ENCODE measurements at regions not wholly inside any gene's neighbourhood (a gene's known extent, or its start where the extent isn't known, plus 50 kb on each side); places are given as distances from the start of the nearest gene placed in this dataset.

DNA sequence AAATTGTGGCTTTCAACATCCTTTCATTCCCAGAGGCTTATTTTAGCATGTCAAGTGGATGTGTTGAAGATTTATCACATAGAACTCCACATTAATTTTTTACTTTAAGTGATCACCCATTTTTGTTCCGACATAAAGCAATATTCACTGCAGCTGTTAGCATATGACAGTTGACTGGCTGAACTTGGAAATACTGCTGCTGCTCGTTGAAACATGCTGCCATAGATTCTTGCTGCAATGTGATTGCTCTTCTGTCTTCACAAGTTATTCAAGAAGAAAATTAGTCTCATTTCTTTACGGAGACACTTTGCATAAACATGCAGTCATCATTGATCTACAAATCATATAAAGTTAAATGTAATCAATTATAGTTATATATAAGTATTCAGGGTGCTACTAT is 248.4 kb downstream of the SAMD5 start:
- Histone ChIP-seq H3K27me3 (ENCODE audit: insufficient read depth, low read length) (no peaks in the 10 kb centered on the region), H3K36me3 (ENCODE audit: insufficient read depth, low read length) (no peaks in the 10 kb centered on the region), H3K79me2 (ENCODE audit: control insufficient read depth, insufficient read depth, low read length, unreplicated experiment) (no peaks in the 10 kb centered on the region), H3K4me3 (ENCODE audit: low read depth, low read length) (no peak overlapping the region), H3K27ac (ENCODE audit: low read depth, low read length) (no peak overlapping the region), H2AFZ (ENCODE audit: low read length, unreplicated experiment) (no peak overlapping the region), H3K4me1 (ENCODE audit: control insufficient read depth, insufficient read depth, low read length, unreplicated experiment) (no peaks in the 10 kb centered on the region)

DNA sequence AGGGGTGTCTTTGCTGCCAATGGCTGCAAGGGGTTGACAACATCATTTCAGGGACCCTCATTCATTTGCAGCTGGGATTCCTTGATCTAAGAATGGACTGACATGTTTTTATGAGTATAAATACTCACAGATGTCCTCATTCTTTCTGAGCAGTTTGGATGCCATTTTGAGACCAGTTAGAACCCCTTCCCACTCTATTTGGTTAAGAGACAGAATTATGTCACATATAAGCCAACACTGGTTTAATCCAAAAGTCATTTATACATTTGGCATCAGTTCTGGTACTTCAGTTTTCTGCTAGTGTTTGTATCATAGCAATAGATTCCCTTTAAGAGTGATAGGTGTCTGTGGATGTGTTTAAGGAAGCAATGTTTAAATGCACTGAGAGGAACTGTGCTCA is 248.8 kb downstream of the SAMD5 start:
- Histone ChIP-seq H3K79me2 (ENCODE audit: control insufficient read depth, insufficient read depth, low read length, unreplicated experiment) (no peaks in the 10 kb centered on the region), H2AFZ (ENCODE audit: low read length, unreplicated experiment) (no peak overlapping the region), H3K27ac (ENCODE audit: low read depth, low read length) (no peak overlapping the region), H3K4me1 (ENCODE audit: control insufficient read depth, insufficient read depth, low read length, unreplicated experiment) (no peaks in the 10 kb centered on the region), H3K4me3 (ENCODE audit: low read depth, low read length) (no peak overlapping the region), H3K36me3 (ENCODE audit: insufficient read depth, low read length) (no peaks in the 10 kb centered on the region), H3K27me3 (ENCODE audit: insufficient read depth, low read length) (no peaks in the 10 kb centered on the region)

DNA sequence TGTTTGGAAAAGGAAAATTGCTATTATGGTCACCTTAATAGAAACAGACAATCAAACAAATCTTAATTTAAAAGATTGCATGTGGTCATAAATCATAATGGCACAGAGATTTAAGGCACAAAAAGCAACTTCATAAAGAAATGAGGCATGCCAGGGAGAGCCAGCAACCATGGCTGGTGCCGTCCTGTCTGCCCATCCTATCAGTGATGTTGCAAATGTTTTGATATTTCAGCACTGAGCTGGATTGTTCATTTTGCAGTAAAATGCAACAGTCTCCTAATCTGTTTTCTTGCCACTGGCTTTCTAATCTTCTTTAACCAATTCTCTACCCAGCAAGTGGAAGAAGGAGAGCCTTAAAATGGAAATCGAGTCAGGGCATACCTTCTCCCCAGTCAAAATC is 249.8 kb downstream of the SAMD5 start:
- Histone ChIP-seq H3K27ac (ENCODE audit: low read depth, low read length) (no peak overlapping the region), H3K36me3 (ENCODE audit: insufficient read depth, low read length) (no peaks in the 10 kb centered on the region), H3K4me3 (ENCODE audit: low read depth, low read length) (no peak overlapping the region), H3K27me3 (ENCODE audit: insufficient read depth, low read length) (no peaks in the 10 kb centered on the region), H2AFZ (ENCODE audit: low read length, unreplicated experiment) (no peak overlapping the region), H3K4me1 (ENCODE audit: control insufficient read depth, insufficient read depth, low read length, unreplicated experiment) (no peaks in the 10 kb centered on the region), H3K79me2 (ENCODE audit: control insufficient read depth, insufficient read depth, low read length, unreplicated experiment) (no peaks in the 10 kb centered on the region)

DNA sequence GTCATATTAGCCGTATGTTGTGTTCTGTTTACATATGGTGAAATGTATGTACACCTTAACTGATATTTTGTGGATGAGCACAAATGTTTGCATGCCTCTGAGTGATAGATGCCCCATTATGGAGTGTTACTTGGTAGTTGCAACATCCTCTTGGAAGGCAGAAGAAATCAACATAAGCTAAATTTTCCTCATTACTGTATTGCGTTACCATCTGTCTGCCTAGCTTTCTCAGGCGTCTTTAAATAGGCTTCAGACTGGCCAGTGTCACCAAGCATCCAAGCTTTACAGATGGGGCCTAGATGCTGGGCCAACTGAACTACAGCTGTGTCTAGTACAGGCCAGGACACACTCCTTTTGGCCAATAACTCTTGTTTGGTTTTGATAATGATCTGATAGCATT is 250.6 kb downstream of the SAMD5 start:
- no peak overlapping the region for H3K27ac ChIP-seq (ENCODE audit: low read depth, low read length)

DNA sequence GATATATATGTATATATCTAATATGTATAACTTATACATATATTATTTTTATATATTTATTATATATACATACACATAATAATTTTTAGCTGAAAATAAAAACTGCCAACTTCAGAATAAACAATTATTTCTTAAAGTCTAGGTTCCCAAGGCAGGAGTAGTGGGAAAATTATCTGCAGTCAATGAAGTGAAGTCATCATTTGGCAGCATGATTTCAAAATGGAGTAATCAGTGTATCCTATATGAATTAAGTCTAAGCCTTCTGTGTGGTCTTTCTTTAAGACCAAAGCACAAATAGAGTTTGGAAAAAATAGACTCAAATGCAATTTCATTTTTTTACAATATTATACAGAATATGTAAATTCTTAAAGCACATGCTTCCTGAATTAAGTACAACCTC is 251.0 kb downstream of the SAMD5 start:
- H3K27ac ChIP-seq (ENCODE audit: low read depth, low read length), result no peak overlapping the region
- H2AFZ ChIP-seq (ENCODE audit: low read length, unreplicated experiment), result no peak overlapping the region

More for the DNA sequence above, 250.6 kb downstream of the SAMD5 start:
- H3K4me1 ChIP-seq (ENCODE audit: control insufficient read depth, insufficient read depth, low read length, unreplicated experiment), result no peaks in the 10 kb centered on the region
- no peak overlapping the region for H3K4me3 ChIP-seq (ENCODE audit: low read depth, low read length)
- no peaks in the 10 kb centered on the region for H3K79me2 ChIP-seq (ENCODE audit: control insufficient read depth, insufficient read depth, low read length, unreplicated experiment)
- H2AFZ ChIP-seq (ENCODE audit: low read length, unreplicated experiment), result no peak overlapping the region
- H3K27me3 ChIP-seq (ENCODE audit: insufficient read depth, low read length), result no peaks in the 10 kb centered on the region
- H3K36me3 ChIP-seq (ENCODE audit: insufficient read depth, low read length), result no peaks in the 10 kb centered on the region

DNA sequence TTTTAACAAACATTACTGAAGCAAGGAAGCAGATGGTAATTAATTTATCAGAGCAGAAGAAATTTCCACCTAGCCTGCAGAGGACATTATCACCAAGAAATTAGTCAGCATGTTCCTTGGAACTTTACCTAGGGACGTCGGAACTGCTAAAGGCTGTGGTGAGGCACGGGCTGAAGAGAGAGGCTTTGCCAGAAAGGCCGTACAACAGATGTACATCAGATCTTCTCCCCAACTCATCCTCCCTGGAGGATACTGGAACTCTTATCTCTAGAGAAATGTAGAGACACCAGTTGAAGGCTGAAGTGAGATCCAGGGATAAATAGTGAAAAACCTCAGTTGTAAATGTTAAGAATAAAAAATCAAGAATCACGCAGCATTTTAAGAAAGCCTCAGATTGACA is 257.1 kb downstream of the SAMD5 start:
- Histone ChIP-seq H3K4me3 (ENCODE audit: low read depth, low read length) (no peak overlapping the region), H3K36me3 (ENCODE audit: insufficient read depth, low read length) (no peaks in the 10 kb centered on the region), H3K4me1 (ENCODE audit: control insufficient read depth, insufficient read depth, low read length, unreplicated experiment) (no peaks in the 10 kb centered on the region), H3K79me2 (ENCODE audit: control insufficient read depth, insufficient read depth, low read length, unreplicated experiment) (no peaks in the 10 kb centered on the region), H2AFZ (ENCODE audit: low read length, unreplicated experiment) (no peak overlapping the region), H3K27ac (ENCODE audit: low read depth, low read length) (no peak overlapping the region), H3K27me3 (ENCODE audit: insufficient read depth, low read length) (no peaks in the 10 kb centered on the region)

More for the DNA sequence above, 251.0 kb downstream of the SAMD5 start:
- no peaks in the 10 kb centered on the region for H3K4me1 ChIP-seq (ENCODE audit: control insufficient read depth, insufficient read depth, low read length, unreplicated experiment)
- H3K4me3 ChIP-seq (ENCODE audit: low read depth, low read length), result no peak overlapping the region
- H3K79me2 ChIP-seq (ENCODE audit: control insufficient read depth, insufficient read depth, low read length, unreplicated experiment), result no peaks in the 10 kb centered on the region
- no peaks in the 10 kb centered on the region for H3K27me3 ChIP-seq (ENCODE audit: insufficient read depth, low read length)
- H3K36me3 ChIP-seq (ENCODE audit: insufficient read depth, low read length), result no peaks in the 10 kb centered on the region

DNA sequence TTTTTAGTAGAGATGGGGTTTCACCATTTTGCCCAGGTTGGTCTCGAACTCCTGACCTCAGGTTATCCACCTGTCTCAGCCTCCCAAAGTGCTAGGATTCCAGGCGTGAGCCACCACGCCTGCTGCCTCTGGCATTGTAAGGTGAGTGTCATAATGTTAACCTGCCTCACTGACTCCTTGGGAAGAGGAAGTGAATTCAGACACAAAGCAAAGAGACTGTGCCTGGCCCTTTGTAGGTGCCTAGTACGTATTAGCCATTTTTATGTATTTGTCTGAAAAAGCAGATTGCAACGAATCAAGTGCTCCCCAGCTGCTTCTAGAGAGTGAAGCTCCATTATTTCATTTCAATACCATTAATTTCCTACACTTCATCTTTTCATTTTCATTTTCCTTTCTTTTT is 260.5 kb downstream of the SAMD5 start:
- Histone ChIP-seq H3K4me3 (ENCODE audit: low read depth, low read length) (no peak overlapping the region), H3K4me1 (ENCODE audit: control insufficient read depth, insufficient read depth, low read length, unreplicated experiment) (no peaks in the 10 kb centered on the region)

DNA sequence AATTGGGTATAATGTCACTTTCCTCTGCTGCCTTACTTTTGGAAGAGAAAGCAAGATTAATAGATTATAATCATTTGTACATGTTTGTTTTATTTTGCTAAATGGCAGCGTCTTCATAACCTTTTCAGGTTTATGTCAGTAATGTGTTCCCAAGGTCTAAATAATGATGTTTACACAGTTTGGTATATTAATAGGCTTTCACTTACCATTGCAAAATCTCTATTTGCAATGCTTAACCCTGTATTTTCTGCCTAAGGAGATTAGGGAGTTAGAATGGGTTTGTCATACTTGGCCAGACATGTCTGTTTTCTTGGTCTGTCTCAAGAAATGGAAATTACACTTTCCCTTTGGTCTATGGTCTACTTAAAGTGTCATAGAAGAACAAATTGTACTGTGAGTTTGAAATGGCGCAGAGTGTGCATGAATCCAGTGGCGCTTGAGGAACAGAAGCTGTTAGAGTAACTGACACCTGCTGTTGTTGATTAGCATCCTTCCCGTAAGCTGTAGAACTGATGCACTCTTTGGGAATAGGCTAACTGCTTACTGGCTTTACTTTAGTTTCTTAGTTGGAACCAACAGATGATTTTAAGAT is 261.1 kb downstream of the SAMD5 start:
- no peaks in the 10 kb centered on the region for H3K79me2 ChIP-seq (ENCODE audit: control insufficient read depth, insufficient read depth, low read length, unreplicated experiment)
- H3K27ac ChIP-seq (ENCODE audit: low read depth, low read length), result no peak overlapping the region
- H3K4me3 ChIP-seq (ENCODE audit: low read depth, low read length), result no peak overlapping the region
- H2AFZ ChIP-seq (ENCODE audit: low read length, unreplicated experiment), result no peak overlapping the region
- H3K4me1 ChIP-seq (ENCODE audit: control insufficient read depth, insufficient read depth, low read length, unreplicated experiment), result no peaks in the 10 kb centered on the region
- H3K27me3 ChIP-seq (ENCODE audit: insufficient read depth, low read length), result no peaks in the 10 kb centered on the region
- no peaks in the 10 kb centered on the region for H3K36me3 ChIP-seq (ENCODE audit: insufficient read depth, low read length)

More for the DNA sequence above, 260.5 kb downstream of the SAMD5 start:
- Histone ChIP-seq H2AFZ (ENCODE audit: low read length, unreplicated experiment) (no peak overlapping the region), H3K27ac (ENCODE audit: low read depth, low read length) (no peak overlapping the region), H3K27me3 (ENCODE audit: insufficient read depth, low read length) (no peaks in the 10 kb centered on the region), H3K79me2 (ENCODE audit: control insufficient read depth, insufficient read depth, low read length, unreplicated experiment) (no peaks in the 10 kb centered on the region), H3K36me3 (ENCODE audit: insufficient read depth, low read length) (no peaks in the 10 kb centered on the region)

DNA sequence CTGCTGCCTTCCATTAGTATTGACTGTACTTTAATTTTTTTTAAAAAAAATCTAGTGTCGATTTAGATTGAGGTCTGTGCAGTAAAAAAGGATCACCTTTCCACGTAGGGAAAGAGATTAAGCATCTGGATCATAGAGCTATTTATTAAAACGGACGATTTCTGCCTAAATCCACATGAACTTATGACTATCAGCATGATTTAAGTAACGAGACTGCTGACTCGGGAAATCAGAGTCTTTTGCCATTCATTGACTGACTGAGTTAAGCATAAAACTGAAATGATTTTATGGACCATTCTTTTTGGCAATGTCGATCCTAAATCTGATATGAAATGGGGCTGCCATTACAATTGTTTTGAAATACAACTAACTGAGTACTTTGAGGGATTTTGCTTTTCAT is 261.7 kb downstream of the SAMD5 start:
- Histone ChIP-seq H2AFZ (ENCODE audit: low read length, unreplicated experiment) (no peak overlapping the region), H3K27me3 (ENCODE audit: insufficient read depth, low read length) (no peaks in the 10 kb centered on the region), H3K4me3 (ENCODE audit: low read depth, low read length) (no peak overlapping the region), H3K36me3 (ENCODE audit: insufficient read depth, low read length) (no peaks in the 10 kb centered on the region), H3K79me2 (ENCODE audit: control insufficient read depth, insufficient read depth, low read length, unreplicated experiment) (no peaks in the 10 kb centered on the region), H3K4me1 (ENCODE audit: control insufficient read depth, insufficient read depth, low read length, unreplicated experiment) (no peaks in the 10 kb centered on the region), H3K27ac (ENCODE audit: low read depth, low read length) (no peak overlapping the region)

DNA sequence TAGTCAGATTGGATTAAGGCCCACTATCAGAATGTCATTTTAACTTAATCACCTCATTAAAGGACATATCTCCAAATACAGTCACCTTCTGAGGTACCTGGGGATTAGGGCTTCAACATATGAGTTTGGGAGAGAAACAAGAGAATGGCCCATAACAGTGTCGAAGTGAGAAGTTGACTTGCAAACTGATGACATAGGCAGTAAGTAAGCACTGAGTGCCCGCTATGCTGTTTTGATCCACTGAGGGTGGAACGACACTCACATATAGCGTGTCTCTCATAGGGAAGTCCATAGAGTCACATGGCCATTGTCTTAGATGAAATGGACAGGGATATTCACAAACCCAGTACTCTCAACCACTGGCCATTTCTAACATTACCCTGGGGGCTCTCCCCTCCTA is 264.2 kb downstream of the SAMD5 start:
- H3K36me3 ChIP-seq (ENCODE audit: insufficient read depth, low read length), result no peaks in the 10 kb centered on the region
- no peaks in the 10 kb centered on the region for H3K4me1 ChIP-seq (ENCODE audit: control insufficient read depth, insufficient read depth, low read length, unreplicated experiment)
- no peak overlapping the region for H3K4me3 ChIP-seq (ENCODE audit: low read depth, low read length)
- no peak overlapping the region for H3K27ac ChIP-seq (ENCODE audit: low read depth, low read length)
- H2AFZ ChIP-seq (ENCODE audit: low read length, unreplicated experiment), result no peak overlapping the region
- no peaks in the 10 kb centered on the region for H3K27me3 ChIP-seq (ENCODE audit: insufficient read depth, low read length)
- H3K79me2 ChIP-seq (ENCODE audit: control insufficient read depth, insufficient read depth, low read length, unreplicated experiment), result no peaks in the 10 kb centered on the region

DNA sequence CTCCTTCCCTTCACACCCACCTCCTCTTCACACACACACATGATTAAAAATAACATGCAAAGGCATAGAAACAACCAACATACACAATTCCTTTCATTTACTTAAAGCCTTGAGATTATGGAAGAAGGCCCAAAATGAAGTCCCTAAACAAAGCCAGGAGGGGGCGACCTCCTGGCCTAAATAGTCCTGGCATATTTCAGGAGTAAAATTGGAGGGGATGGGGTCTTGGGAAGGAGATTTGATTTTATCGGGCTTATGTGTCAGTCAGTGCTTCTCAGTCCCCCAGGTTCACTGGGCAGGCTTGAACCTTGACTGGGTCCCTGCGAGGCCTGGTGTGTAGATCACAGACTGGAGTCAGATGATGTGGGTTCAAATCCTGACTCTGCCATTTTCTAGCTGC is 266.4 kb downstream of the SAMD5 start:
- H3K27ac ChIP-seq (ENCODE audit: low read depth, low read length), result no peak overlapping the region
- no peaks in the 10 kb centered on the region for H3K36me3 ChIP-seq (ENCODE audit: insufficient read depth, low read length)
- no peak overlapping the region for H3K4me3 ChIP-seq (ENCODE audit: low read depth, low read length)
- H3K79me2 ChIP-seq (ENCODE audit: control insufficient read depth, insufficient read depth, low read length, unreplicated experiment), result no peaks in the 10 kb centered on the region
- no peak overlapping the region for H2AFZ ChIP-seq (ENCODE audit: low read length, unreplicated experiment)
- no peaks in the 10 kb centered on the region for H3K4me1 ChIP-seq (ENCODE audit: control insufficient read depth, insufficient read depth, low read length, unreplicated experiment)
- H3K27me3 ChIP-seq (ENCODE audit: insufficient read depth, low read length), result no peaks in the 10 kb centered on the region

Measured in ACC112 (cell line).